ENCODE measurements at regions not wholly inside any gene's neighbourhood (a gene's known extent, or its start where the extent isn't known, plus 50 kb on each side); places are given as distances from the start of the nearest gene placed in this dataset.

DNA sequence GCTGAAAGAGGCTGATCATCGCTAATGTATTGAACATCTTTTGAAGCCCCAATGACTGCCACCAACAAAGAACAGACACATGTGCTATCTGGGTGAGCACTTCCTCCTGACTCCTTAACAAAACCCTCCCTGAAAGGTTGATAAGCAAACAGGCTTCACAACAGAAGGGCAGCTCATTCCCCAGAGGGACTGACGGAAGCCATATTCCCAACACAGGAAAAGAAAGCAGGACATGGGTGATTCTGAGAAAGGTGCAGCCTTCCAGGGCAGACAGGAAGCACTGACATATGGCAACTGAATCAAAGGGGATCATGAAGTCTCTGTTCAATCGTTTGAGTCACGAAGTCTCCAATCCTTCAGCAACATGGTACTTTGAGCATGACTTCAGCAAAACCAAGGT lies 929.0 kb downstream of the MCTP2 start:
- no peak for DNase-seq

DNA sequence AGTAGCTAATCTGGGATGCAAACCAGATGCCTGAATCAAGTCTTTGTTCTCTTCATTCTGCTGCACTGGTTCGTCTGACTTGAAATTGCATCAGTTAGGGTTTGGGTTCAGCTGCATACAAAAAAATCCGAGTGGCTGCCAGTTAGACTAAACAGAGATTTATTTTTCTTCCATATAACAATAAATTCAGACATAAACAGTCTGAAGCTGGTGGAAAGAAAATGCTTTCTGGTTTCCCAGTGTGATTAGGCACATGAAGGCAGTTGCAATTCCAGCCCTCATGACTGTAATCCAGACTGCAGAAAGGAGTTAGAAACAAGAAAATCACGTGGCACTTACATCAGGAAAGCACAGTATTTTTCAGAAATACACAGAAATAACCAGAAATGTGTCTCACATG lies 930.7 kb downstream of the MCTP2 start:
- DNase-seq, result peak; percentile 10

DNA sequence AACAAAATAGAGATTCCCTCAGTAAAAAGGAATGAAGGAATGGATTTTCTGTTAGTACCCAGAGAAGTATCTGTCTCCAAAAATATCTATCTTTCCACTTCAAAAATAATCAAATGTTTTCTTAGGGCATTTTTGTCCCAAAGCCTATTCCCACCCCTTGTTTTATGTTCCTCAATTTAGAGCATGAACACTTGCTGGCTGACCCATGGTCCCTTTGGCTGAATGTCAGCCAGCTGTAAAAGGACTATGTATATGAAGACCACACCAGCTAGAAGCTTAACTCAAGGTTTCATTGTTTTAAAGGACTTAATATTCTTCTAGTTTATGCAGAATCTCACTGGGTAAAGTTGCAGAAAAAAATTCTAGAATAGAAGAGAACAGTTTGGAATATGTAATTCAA lies 931.2 kb downstream of the MCTP2 start:
- DNase-seq, result no peak

DNA sequence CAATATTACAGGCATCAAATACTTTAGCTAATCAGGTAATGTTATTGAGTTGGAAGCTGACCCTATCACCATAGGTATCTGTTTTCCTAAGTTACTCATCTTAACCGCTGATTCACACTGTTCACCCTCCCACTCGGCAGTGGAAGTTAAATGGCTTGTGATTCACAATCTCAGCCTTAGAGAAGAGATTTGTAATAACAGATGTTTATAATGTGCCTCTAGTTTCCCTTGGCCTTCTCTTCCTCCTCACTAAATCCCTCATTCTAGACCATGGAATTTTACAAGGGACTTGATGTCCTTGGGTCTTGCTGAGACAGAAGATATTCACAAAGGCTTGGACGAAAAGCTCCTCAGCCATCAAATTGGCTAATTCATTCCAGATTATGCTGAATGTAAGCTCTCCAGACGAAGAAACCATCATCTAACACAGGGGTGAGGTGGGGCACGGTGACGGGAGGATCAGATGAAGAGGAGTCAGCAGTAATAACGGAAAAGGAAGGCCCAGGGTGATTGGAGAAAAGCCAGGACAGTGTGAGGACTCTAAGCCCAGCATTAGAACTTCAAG lies 931.7 kb downstream of the MCTP2 start:
- DNase-seq, result peak; percentile 79

DNA sequence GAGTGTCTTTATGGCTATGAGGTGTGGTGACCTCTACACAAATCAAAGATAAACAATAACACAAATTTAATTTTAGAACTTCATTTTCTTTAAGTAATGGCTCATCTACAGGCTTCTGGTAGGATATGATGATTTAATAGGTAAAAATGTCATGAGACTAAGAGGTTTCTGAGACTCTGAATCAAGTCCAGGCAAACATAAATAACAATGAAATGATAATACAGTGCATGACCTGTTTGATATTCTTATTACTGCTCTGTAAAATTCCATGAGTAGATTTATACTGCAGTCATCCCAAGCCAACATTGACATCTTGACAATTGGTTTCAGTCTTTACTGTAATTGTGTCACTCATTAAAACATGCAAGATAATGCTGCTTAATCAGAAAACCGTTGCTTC lies 936.8 kb downstream of the MCTP2 start:
- DNase-seq, result no peak

DNA sequence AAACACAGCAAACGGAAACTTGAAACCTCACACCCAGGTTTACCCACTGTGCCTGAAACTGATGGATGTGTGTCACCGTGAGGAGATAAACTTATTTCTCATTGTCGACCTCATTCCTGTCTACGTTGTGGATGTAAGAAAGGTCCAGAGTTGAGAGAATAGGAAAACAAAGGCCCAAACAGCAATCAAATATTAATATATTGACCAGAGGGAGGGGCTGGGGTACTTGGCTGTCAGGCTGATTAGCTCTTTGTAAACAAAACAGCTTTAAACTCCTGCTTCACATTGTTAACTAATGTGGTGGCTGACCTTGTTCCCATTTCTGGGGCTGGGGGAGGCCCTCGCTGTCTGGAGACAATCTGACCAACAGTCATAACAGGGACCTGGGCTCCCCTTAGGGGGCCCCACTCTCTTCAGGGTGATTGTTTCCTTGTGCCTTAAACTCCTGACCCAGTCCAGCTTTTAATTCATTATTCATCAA lies 937.6 kb downstream of the MCTP2 start:
- DNase-seq, result no peak

DNA sequence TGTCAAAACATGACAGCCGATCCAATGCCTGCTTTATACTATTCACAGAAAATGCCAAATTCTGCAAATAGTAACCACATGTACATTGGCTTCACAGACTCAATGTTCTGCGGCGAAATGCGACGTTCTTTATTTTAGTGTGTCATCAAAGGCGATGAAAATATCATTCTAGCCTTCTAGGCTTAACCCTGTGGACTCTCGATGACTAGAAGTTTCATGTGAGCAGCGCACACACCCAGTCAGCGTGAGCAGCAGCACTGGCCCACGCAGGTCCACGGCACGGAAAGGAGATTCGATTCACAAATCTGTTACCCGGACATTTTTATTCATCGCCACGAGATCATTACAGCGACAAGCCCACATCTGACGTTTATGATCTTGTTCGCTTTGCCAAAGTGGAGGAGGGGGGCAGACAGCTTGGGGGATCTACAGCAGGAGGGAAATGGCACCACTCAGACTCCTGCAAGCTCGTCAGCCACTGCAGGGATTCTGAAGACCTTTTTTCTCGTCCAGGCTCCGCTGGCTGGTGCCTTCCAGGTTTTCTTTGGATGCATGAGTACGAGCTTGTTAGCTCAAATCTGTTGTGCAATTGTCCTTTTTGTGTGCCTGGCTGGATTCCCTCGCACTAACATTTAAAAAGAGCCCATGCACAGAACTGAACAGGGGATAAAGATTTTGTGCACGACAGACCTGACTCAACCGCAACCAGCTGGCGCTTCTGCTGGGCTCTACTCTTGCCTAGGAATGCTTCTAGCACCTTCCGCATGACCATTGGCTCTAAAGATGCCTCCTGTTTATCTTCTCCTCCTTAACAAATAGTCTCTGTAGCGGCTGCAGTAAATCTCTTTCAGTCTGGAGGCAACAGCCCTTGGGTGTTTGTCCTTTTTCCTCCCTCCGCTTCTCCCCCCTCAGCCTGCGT lies 938.4 kb downstream of the MCTP2 start:
- peak; percentile 52 for DNase-seq

DNA sequence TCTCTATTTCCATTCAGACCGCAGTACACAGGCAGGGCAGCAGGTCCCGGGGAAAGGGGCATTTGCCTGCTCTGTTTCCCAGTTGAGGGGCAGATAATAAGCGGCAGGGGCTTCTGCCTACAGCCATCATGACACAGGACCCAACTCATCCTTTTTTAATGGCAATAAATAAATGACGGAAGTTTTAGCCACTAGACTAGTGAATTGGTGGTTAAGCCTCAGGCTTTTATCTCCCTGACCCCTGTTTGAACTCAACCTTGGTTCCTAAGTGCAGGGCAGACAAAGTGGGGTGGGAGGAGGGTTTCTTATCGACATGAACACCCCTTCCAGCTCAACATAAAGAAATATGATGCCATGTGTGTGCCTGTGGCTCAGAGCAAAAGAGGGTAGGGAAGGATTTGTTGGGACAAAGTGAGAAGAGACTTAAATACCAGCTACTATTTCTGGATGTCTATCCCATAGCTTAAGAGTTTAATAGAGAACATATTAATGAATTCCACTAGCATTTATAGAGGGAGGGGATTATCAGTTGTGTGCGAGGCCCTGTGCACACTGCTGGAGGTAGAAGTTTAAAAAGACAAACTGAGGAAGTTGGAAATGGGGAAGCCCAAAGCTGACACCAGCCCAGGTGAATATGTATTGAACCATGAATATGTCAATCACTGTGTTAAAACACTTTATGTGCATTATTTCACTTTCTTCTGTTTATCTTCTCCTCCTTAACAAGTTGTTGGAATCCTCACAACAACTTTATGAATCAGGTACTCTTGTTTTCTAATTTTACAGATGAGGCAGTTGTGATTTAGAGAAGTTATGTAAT lies 939.4 kb downstream of the MCTP2 start:
- DNase-seq, result no peak

DNA sequence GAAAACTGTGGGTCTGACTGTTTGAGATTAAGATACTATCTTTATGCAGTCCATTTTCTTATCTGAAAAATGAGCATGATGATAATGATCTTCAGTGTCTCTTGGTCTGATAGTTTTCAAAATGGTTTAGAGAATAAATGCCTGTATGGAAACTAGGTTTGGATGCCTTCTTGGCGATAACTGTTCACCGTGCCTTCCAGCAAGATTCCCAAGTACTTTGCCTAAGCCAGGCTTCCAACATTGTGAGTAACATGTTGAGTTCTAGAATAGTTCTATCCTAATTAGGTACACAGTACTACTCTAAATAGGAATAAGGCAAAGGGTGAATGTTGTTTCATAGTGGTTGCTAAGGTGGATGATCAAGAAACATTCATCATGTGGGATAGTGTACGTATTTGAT lies 940.2 kb downstream of the MCTP2 start:
- no peak for DNase-seq

DNA sequence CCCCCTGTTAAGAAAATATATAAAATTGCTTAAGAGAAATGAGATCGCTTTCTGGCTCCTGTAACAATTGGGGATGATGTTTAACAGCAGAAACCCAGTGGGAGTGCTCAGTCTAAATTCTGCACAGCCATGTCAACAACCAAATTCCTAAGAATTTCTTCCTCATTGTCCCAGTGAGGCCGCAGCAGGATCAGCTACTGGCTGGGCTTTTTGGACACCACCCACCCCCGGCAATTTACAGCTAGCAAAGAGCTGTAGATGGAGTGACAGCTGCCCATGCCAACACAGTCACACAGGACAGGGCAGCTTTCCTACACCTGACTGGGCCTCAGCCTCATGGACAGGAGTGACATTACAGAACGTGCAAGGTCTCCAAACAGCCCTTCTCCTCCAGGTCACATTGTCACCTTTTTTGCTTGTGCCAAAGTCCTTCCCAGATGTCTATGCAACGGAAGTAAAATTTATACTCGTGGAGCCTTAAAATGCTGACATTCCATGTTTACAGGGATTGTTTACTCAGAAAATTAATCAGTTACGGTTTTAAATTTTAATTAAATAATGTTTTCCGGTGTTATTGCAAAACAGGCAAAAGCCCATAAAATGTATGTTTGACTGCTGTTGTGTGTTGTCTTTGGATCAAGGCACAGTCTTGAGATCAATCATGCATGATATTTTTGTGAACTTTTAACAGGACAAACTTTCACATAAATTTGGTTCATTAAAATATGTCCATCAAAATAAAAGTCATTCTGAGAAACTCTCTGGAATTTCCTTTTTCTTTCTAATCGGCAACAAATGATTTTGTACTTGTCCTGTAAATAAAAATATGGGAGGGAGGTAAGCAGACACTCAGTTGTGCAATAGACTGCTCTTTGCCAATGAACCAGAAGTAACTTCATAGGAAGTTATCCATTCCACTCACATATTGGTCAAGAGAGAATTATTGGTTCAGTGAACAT lies 943.2 kb downstream of the MCTP2 start:
- peak; percentile 3 for DNase-seq

DNA sequence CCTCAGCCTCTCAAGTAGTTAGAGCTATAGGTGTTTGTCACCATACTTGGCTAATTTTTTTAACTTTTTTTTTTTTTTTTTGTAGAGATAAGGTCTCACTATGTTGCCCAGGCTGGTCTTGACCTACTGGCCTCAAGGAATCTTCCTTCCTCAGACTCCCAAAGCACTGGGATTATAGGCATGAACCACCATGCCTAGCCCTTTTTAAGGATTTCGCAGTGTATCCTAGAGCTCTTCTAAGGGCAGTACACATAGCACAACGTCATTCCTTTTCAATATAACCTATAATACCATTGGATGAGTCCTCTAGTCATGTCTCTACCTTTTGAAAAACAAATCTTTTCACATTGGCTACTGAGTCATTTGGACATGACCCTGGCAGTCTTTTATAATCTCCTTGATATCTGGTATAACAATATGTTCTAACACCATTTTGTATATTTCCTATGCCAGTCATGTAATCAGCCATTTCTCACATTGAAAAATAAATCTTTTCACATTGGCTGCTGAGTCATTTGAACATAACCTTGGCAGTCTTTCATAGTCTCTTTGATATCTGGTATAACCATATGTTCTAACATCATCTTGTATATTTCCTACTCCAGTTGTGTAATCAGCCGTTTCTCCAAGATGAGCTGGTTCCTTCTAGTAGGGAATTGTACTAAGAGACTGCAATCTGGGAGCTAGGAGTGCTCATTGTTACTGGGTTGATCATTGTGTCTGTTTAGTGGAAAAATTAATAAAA lies 944.7 kb downstream of the MCTP2 start:
- DNase-seq, result peak; percentile 41

DNA sequence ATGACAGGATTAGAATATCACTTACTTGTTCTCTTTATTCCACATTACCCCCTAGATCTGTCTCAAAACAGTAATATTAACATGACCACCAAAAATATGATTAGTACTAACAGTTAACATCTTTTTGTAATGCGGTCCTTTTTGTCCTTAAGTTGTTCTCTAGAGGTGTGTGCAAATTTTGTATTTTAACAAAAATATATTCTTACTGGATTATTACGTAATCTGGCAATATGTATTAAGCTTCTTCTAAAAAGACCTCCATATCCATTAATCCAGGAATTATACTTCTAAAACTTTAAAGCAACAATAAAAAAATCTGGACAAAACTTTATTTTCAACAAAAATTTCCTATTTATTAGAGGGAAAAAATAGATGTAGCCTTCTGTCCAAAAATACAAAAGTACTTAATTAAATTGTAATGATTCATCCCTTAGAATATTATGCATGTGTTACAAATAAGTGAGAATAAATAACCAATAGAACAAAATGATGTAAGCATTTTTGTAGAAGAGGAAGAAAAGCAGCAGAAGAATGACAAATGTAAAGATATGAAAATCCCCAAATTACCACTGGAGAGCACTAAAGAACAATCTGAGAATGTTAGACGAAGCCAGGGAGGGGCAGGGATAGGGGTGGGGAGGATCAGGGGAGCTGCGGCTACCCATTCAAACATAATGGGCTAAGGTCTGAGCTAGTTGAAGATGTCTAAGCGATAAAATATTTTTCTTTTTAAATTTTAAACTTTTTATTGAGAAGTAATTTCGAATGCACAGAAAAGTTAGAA lies 945.6 kb downstream of the MCTP2 start:
- no peak for DNase-seq

DNA sequence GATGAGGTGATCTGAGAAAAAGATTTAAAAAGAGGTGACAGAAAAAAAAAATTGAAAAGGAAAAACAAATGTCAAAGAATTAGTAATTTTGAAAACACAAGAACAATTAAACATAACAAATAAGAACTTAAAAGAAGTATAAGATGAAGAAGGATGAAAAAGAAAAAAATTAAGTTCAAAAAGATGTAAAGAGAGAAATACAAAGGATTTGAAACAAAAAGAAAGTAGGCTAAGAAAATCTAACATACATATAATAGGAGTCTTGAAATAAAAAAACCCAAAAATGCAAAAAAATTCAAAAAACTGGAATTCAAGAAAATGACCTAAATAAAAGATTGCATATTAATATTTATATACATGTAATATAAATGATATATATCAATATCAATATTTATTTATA lies 949.2 kb downstream of the MCTP2 start:
- no peak for DNase-seq

DNA sequence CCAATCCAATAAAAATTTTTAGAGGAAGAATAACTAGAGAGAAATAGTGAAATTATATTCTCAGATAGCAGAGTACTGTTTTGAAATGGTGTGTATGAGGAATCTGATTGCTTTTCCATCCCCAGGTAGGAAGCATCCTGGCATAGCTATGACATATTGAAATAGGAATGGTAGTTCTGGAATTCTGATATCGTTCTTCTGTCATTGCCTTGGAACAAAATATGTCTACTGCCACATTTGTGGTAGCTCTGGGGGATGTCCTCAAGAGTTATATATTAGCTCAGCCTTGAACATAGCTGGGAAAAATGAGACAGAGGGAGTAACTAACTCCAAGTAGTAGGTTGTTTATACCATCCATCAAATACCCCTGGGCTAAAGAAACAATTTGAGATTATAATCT lies 950.7 kb downstream of the MCTP2 start:
- DNase-seq, result no peak

DNA sequence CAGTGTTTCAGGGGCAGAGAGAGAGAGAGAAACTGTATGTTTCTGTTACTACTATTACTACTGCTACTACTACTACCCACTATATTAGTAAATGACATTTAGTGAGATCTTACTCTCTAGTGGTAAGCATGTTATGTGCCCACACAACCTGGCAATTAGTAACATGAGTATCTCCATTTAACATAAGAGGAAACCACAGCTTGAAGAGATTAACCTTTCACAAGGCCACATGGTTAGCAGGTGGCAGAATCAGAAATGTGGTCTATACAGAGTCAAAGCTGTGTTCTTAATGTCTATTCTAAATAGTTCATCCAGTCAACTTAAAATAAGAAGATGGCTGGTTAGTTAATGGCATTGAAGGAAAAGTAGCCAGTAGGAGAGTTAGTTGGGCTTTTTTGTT lies 961.6 kb downstream of the MCTP2 start:
- no peak for DNase-seq

DNA sequence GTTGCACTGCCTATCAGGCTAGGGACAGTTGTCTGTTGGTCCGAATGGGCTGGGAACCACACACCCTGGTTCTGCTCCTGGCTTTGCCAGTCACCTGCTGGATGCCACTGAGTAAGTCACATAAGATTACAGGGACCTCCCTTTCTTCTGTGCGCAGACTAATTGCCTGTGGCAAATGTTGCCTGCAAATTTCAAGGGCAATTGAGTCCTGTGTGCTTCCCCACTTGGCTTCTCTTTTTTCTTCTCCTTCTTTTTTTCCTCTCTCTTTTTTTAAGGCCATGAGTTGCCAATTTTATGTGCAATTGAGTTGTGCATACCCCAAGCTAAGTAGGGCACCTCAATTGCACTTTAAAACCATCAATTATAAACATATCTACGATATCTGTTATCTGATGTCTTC lies 963.4 kb downstream of the MCTP2 start:
- DNase-seq, result no peak

DNA sequence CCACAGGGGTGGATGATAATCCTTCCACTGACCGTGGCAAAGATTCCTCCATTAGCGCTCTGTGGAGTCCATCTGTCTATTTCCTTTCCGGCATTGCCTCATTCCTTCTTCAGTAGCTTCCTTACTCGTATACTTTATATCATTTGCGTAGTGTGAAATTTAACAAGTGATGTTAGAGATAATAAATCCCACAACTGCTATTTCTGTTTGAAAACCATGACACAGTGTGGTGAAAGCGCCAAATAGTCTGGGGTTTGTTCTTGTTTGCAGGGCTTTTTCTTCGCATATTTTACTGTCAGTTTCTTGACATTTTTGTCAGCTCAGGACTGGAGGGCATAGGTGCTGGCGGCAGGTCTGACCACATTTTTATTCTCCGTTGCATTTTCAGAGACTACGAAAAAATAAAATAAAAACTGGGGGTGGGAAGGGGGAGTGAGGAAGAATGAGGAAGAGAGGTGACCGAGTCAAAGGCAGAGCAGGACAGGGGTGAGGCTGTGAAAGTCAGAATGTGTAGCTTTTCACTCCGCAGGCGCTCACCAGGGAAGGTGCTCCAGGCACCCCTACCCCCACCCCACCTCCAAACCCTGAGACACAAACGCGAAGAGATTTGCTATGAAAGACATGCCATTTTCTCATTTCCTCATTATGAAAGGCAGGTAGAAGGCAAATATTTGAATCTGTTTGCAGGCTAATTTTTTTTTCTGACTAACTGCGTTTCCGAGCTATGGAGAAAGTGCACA lies 965.0 kb downstream of the MCTP2 start:
- no peak for DNase-seq

DNA sequence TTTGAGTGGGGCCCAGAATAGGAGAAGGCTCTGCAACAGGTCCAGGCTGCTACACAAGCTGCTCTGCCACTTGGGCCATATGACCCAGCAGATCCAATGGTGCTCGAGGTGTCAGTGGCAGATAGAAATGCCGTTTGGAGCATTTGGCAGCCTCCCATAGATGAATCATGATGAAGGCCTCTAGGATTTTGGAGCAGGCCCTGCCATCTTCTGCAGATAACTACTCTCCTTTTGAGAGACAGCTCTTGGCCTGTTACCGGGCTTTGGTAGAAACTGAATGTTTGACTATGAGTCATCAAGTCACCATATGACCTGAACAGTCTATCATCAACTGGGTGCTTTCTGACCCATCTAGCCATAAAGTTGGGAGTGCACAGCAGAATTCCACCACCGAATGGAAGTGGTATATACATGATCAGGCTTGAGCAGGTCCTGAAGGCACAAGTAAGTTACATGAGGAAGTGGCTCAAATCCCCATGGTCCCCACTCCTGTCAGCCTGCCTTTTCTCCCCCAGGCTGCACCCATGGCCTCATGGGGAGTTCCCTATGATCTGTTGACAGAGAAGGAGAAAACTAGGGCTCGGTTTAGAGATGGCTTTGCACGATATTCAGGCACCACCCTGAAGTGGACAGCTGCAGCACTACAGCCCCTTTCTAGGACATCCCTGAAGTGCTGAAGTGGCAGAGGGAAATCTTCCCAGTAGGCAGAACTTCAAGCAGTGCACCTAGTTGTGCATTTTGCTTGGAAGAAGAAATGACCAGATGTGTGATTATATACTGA lies 971.4 kb downstream of the MCTP2 start:
- no peak for DNase-seq

DNA sequence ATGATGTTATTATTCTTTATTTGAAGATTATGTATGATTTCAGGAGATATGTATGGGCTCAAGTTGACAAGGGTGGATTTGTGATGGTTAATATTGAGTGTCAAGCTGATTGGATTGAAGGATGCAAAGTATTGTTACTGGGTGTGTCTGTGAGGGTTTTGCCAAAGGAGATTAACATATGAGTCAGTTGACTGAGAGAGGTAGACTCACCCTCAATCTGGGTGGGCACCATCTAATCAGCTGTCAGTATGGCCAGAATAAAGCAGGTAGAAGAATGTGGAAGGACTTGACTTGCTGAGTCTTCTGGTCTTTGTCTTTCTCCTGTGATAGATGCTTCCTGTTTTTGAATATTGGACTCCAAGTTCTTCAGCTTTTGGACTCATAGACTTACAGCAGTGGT lies 973.7 kb downstream of the MCTP2 start:
- no peak for DNase-seq

Data from fibroblast of skin of right quadriceps (primary cell).